ENCODE measurements at regions not wholly inside any gene's neighbourhood (a gene's known extent, or its start where the extent isn't known, plus 50 kb on each side); places are given as distances from the start of the nearest gene placed in this dataset.

DNA sequence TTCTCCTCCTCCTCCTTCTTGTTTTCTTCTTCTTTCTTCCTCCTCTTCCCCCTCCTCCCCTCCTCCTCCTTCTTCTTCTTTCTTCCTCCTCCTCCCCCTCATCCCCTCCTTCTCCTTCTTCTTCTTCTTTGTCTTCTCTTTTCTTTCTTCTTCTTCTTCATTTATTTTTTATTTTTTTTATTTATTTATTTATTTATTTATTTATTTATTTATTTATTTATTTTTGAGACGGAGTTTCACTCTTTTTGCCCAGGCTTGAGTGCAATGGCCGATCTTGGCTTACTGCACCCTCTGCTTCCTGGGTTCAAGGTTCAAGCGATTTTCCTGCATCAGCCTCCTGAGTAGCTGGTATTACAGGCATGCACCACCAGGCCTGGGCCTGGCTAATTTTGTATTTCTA lies 1332.5 kb upstream of the CDH9 start:
- TF ChIP-seq CTCF (IDR thresholded peaks at IDR 0.05) (no peak), POLR2A (IDR thresholded peaks at IDR 0.05) (no peak), POLR2AphosphoS5 (IDR thresholded peaks at IDR 0.05) (no peak), EP300 (IDR thresholded peaks at IDR 0.05) (no peak)
